ENCODE measurements at regions not wholly inside any gene's neighbourhood (a gene's known extent, or its start where the extent isn't known, plus 50 kb on each side); places are given as distances from the start of the nearest gene placed in this dataset.
A peak's percentile ranks its signal among the peaks of the same experiment; 100 is the strongest.

- DNase-seq (ENCODE audit: low spot score), result no peak
Measured at GRCh38 chr18:41545091-41545888, 409.7 kb upstream of the PIK3C3 start.

DNA sequence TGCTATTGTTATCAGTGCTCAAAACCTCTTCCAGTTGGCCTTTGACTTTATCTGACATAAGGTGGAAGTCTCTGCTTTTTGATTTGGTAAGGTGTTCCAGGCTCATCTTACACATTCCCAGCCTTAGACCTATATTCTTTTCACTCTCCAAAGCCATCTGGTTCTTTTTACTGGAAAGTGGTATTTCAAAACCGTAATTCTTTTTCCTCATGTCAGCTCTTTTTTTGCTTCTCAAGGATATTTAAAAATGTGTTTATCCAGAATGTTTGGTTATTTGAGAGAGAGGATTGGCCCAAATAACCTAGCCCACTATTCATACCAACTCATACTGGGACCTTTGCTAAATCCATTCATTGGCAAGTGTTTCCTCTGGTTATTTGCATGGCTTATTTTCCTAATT is 411.2 kb upstream of the PIK3C3 start:
- no peak for DNase-seq (ENCODE audit: low spot score)

- DNase-seq (ENCODE audit: low spot score), result no peak
Measured at GRCh38 chr18:41540237-41540871, 414.7 kb upstream of the PIK3C3 start.

- peak; percentile 4 for DNase-seq (ENCODE audit: low spot score)
Measured at GRCh38 chr18:41538751-41539150, 416.3 kb upstream of the PIK3C3 start.

DNA sequence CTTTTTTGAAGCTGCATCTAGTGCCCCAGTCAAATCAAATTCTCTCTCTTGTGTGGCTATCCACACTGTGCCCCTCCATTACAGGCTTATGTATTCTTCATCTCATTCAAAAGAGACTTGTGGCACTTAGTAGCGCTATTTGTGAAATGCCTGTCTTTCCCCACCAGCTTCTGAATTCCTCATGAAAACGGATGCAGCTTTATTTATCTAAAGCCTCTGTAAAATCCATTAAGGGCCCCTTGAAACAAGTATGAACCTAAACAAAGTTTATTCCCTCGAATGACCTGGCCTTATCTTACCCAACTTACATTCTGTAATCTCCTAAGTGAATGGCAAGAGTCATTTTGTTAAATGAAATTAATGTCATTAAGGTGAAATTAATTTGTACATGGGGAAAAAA is 417.4 kb upstream of the PIK3C3 start:
- DNase-seq (ENCODE audit: low spot score), result no peak

DNA sequence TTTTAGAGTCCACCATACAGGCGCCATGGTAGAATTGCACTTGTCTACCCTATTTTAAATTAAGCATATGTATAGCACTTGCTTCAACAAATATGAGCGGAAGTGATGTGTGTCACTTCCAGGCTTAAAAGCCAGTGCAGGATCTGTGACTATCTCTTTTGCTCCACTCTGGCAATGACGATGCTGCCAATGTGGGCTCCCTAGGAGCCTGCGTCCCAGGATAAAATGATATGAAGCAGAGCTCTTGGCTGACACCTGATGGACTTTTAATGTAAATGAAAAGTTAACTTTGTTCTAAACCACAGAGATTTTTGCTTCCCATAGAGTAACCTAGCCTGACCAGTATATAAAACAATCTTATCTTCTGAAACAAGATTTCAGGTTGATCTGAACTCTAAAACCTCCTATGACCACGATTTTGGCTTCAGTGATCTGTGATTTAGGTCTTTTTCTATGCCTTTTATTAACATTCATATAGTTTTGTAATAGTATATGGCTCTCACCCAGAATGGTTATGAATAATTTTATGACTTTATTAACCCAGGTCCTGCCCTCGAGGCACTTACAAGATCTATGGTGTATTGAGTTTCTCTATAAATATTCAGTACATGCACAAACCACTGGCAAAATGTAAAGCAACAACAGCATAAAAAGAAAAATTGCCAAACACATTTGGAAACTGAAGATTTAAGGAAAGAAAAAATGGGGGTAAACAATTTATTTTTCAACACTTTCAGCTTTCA is 422.5 kb upstream of the PIK3C3 start:
- peak; percentile 68 for DNase-seq (ENCODE audit: low spot score)

DNA sequence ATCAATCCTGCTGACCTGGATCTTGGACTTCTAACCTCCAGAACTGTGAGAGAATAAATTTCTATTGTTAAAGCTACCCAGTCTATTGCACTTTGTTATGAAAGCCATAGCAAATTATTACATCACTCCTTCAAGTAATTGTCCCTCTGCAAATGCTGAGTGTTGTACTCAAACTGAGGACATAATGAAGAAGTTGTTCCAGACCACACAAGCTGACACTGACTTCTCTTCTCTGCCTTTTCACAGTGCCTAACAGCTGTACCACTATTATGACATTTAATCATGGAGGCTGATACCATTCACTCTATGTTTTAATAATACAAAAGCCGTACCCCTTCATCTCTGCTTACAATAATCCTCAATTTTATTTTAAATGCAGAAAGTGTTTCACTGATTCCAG is 424.1 kb upstream of the PIK3C3 start:
- DNase-seq (ENCODE audit: low spot score), result no peak

GRCh38 chr18:41529093-41529492 is 425.9 kb upstream of the PIK3C3 start:
- DNase-seq (ENCODE audit: low spot score), result no peak

- no peak for DNase-seq (ENCODE audit: low spot score)
Measured at GRCh38 chr18:41526054-41526453, 429.0 kb upstream of the PIK3C3 start.

DNA sequence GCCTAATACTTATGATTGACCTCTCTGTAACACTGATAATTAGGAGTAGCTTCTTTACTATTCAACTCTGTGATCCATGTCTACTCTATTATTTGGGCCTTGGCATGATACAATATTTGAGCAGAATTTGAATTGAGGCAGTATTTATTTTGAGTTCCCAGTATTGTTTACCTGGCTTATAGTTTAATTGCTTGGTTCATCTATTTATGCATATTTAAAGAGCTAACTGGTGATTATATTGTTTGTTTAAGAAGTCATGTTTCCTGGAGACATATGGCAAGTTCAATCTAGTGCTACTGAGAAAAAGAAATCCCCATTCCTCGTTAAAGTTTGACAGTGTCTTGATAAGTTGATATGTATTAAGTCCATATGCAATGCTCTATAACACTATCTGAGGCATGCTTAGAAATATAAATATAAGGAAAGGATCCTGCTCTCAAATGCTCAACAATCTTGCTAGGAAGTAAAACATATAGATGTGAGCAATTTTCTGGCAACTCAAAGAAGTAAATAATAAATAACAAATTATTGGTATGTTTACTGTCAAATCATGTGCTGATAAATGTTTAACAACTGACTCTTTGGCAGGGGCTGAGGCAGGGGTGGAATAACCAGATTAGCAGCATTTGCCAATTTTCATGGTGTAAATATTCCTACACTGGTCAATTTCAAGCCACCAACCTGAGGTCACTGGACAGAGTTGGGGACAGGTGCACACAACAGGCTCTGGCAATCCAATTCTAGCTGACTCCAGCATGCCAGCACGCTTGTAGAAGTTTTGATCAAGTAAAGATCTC is 430.2 kb upstream of the PIK3C3 start:
- no peak for DNase-seq (ENCODE audit: low spot score)

GRCh38 chr18:41517142-41517541 is 437.9 kb upstream of the PIK3C3 start:
- DNase-seq (ENCODE audit: low spot score), result no peak

DNA sequence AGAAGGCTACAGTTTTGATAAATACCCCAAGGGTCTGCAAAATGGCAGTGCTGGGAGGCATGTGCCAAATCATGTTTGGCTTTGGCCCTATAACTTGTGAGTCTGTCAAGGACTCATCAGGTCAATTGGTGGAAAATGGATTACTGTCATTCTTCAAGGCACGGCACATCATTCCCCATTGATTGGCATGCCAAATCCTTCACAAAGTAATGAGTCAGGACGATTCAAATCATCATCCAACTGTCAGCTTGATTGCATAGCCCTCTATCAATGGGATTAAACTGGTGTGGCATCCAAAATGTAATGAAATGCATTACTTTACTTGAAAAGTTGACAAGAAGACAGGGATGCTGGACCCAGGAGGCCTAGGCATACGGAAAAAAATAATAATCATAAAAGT is 441.6 kb upstream of the PIK3C3 start:
- DNase-seq (ENCODE audit: low spot score), result no peak

- no peak for DNase-seq (ENCODE audit: low spot score)
Measured at GRCh38 chr18:41504316-41504715, 450.7 kb upstream of the PIK3C3 start.

DNA sequence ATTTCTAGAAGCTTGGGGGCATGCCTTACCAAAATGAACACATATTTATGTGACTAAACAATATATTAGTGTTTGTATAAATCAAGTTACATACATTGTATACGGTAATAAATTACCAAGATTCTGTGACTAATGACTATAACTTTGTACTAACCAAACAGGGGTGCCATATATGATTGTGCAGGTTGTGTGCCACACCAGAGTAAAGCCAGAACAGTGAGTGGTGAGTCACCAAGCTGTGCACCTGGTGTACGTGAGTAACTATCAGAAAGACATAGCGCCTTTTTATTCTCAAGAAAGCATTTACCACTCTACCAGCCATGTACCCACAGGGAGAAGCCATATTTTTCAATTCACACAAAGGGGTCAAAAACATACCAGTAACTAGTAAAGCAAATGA is 453.2 kb upstream of the PIK3C3 start:
- DNase-seq (ENCODE audit: low spot score), result no peak

- no peak for DNase-seq (ENCODE audit: low spot score)
Measured at GRCh38 chr18:41499345-41499744, 455.7 kb upstream of the PIK3C3 start.

DNA sequence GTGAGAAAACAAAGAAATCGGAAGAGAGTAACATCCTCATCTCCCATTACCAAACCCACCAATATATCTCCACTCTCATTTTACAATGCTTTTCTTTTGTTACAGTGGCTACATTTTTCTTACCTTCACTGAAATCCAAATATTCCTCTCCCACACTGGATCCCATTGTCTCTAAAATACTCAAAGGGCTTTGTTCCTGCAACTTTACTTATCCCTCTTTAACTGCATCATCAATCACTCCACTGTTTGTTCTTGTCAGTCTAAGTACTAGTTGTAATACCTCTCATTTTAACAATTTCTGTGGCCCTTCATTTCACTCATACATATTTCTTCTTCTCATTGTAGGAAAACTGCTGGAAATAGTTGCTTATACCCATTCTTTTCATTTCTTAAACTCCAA is 464.2 kb upstream of the PIK3C3 start:
- DNase-seq (ENCODE audit: low spot score), result no peak

DNA sequence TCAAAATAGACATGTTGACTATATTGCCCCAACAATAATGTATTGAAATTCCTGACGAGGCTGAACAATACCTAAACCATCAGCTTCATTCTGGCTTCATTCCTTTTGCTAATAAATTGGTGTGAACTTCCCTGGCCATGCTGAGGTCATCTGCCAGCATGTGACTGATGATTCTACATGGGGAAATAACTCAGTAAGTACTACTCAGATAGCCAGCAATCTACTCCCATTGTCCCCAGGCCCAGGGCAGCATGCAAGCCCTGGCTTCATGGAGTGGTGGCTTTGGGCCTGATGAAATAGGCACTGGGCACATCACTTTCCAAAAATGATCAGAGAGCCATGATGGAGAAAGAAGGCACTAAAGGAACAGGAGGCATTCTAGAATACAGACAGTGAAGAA is 468.5 kb upstream of the PIK3C3 start:
- DNase-seq (ENCODE audit: low spot score), result no peak

DNA sequence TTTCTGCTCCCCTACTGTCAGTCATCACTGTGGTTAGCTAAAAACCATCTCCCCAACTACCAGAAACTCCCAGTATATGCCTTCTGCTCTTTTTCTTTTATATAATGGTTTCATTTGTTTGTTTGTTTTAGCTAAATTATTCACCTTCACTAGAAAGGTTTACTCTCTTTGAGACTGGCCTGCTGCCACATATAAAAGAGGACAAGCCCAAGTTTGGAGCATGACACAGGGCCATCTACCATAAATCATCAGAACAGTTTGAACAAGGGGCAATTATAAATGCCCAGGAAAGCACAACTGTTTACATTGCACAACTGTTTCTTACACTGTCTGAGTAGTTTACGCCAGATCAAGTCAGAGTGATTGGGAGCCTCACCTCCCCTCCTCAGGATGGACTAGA is 471.0 kb upstream of the PIK3C3 start:
- peak; percentile 47 for DNase-seq (ENCODE audit: low spot score)

- DNase-seq (ENCODE audit: low spot score), result no peak
Measured at GRCh38 chr18:41482501-41482900, 472.5 kb upstream of the PIK3C3 start.

DNA sequence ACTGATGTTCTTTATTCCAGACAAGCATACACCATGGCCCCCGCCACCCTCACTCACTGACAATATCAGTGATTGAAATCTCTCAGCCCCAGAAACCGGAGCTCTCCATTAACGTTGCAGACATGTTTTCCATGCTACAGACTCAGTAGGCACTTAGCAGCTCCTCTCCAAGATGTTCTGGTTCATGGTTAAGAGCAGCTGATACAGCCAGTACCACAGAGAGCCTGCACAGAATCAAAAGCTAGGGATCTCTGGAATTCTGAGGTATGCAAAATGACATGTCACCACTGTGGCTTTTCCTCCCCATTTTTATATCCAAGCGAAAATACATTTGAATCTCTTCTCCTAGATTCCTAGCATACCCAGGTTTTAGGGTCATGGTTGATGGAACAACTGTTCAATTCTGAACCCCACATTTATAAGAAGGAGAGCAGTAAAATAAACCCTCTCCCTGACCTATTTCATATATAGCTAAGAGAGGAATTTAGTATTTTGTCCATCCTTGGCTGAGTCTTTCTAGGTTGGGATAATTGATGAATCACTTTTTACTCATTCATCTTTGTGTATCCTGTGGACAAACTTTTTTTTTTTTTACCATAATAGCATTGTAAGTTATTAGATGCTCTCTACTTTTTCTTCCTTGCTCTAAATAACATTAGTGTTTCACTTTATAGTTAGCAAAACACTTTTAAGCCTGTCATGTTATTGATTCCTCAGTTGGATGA is 488.4 kb upstream of the PIK3C3 start:
- DNase-seq (ENCODE audit: low spot score), result peak; percentile 49

DNA sequence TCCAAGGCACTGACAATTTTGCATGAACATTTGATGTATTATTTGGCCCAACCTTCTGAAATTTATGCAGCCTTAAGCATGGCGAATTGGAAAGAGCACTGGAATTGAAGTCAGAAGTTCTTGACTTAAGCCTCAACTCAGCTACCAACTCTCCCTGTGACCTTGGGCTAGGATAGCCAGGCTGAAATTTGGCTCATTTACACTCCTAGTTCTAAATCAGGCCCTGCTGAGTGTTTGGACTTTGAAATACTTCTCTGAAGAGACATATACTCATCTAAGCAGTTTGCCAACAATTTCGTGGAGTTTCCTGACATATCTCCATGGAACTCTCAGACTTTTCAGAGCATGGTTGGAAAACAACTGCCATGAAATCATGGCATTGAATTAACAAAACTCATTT is 489.6 kb upstream of the PIK3C3 start:
- DNase-seq (ENCODE audit: low spot score), result no peak
